Vagina (tissue), 2 donors: ENCODE measurements at regions not wholly inside any gene's neighbourhood (a gene's known extent, or its start where the extent isn't known, plus 50 kb on each side); places are given as distances from the start of the nearest gene placed in this dataset.

Source experiments
- DNase-seq, 2 donors: peaks; one replicate each; pipeline ENCODE4 v3.0.0-alpha.2; 2017; ENCODE audit errors: extremely low spot score in 2 of 2
- H3K27ac ChIP-seq: fragments of 200-600 bp; sonication (generic); one replicate; pipeline ENCODE4 v1.5.1; 2019
- H3K27me3 ChIP-seq: fragments of 200-600 bp; sonication (generic); one replicate; pipeline ENCODE4 v1.5.1; 2019
- H3K36me3 ChIP-seq, 2 donors: fragments of 200-600 bp; sonication (generic); one replicate each; pipeline ENCODE4 v1.5.1; 2017 to 2019
- H3K4me1 ChIP-seq: fragments of 200-600 bp; sonication (generic); one replicate; pipeline ENCODE4 v1.5.1; 2019
- H3K4me3 ChIP-seq, 2 donors: fragments of 200-600 bp; sonication (generic); 1 replicate in 1 of 2; 2 replicates in 1 of 2; pipeline ENCODE4 v1.5.1; 2016 to 2019
- H3K9me3 ChIP-seq: fragments of 200-600 bp; sonication (generic); one replicate; pipeline ENCODE4 v1.5.1; 2019
- POLR2A ChIP-seq, 2 donors: fragments of 450-650 bp; IDR thresholded peaks; one replicate each; pipeline ENCODE4 v1.6.1; 2017; ENCODE audit warnings: antibody characterized with exemption in 2 of 2, mild to moderate bottlenecking in 2 of 2, moderate library complexity in 2 of 2
- POLR2AphosphoS5 ChIP-seq, 2 donors: sonication (generic); formaldehyde crosslinking; IDR thresholded peaks; one replicate each; pipeline ENCODE4 v1.9.0; 2017; ENCODE audit warnings: antibody characterized with exemption in 2 of 2, mild to moderate bottlenecking in 2 of 2, low read depth in 1 of 2; ENCODE audit not compliant: insufficient read depth in 1 of 2
- intact Hi-C: fragments of 100-400 bp; cut with DNase I; formaldehyde crosslinking; loops from one replicate; pipeline ENCODE4 v1.15.1; 2023
- TF ChIP-seq, protein P1 (sequence below), 3 experiments: fragments of 450-650 bp in 2 of 3; fragments of 200-600 bp in 1 of 3; sonication (generic) in 1 of 3; IDR thresholded peaks; one replicate each; pipeline ENCODE4 v1.5.1; 2017 to 2019; ENCODE audit warnings: antibody characterized with exemption in 3 of 3, mild to moderate bottlenecking in 2 of 3, moderate library complexity in 2 of 3

DNA sequence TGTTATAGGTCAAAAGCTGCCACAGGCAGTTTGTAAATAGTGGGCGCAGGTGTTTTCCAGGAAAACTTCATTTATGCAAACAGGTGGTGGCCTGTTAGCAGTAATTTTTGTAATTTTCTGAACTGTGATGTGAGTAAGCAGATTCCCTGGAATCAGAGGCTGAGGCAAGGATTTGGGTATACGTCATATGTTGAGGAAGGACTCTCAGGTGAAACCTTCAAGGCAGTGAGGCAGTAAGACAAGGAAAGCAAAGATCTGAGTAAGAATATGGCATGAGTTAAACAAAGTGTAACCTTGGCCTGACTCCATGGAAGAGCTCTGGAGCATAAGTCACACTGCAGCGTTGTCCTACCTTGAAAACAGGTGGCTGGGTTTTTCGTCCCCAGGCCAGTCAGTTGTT is 291.1 kb upstream of the BTBD3 start:
- Histone ChIP-seq H3K4me1 (no peaks in the 10 kb centered on the region), H3K27ac (no peak overlapping the region), H3K27me3 (no peaks in the 10 kb centered on the region), H3K9me3 (no peaks in the 10 kb centered on the region), H3K36me3 (no peaks in the 10 kb centered on the region), H3K4me3 (no peak overlapping the region)
- intact Hi-C loops = no loop called here
- TF ChIP-seq POLR2A (IDR thresholded peaks at IDR 0.05) (no peak), POLR2AphosphoS5 (IDR thresholded peaks at IDR 0.05; ENCODE audit: insufficient read depth in 1 of 2, low read depth in 1 of 2) (no peak)
- TF ChIP-seq, protein P1, sequence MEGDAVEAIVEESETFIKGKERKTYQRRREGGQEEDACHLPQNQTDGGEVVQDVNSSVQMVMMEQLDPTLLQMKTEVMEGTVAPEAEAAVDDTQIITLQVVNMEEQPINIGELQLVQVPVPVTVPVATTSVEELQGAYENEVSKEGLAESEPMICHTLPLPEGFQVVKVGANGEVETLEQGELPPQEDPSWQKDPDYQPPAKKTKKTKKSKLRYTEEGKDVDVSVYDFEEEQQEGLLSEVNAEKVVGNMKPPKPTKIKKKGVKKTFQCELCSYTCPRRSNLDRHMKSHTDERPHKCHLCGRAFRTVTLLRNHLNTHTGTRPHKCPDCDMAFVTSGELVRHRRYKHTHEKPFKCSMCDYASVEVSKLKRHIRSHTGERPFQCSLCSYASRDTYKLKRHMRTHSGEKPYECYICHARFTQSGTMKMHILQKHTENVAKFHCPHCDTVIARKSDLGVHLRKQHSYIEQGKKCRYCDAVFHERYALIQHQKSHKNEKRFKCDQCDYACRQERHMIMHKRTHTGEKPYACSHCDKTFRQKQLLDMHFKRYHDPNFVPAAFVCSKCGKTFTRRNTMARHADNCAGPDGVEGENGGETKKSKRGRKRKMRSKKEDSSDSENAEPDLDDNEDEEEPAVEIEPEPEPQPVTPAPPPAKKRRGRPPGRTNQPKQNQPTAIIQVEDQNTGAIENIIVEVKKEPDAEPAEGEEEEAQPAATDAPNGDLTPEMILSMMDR (IDR thresholded peaks at IDR 0.05) = no peak
- DNase-seq = no peak

DNA sequence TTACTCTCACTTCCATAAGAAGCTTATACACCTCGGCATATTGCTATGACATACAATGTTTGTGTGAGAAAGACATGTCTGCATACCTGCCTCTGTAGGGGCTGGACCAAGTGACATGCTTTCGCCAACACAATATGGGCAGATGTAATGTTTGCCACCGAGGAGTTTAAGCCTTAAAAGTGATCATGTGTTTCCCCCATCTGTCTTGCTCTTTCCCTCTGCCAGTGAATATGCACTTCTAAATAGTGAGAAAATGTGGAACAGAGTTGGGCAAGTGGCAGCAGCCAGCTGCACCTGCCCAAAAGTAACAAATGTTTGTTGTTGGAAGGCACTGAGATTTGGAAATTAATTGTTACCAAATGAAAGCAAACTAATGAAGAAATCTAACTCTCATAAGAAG is 274.8 kb upstream of the BTBD3 start:
- Histone ChIP-seq H3K4me3 (no peak overlapping the region), H3K9me3 (no peaks in the 10 kb centered on the region), H3K36me3 (no peaks in the 10 kb centered on the region), H3K27ac (no peak overlapping the region), H3K4me1 (no peaks in the 10 kb centered on the region), H3K27me3 (no peaks in the 10 kb centered on the region)
- no peak for TF ChIP-seq POLR2A (IDR thresholded peaks at IDR 0.05)
- no peak for TF ChIP-seq POLR2AphosphoS5 (IDR thresholded peaks at IDR 0.05; ENCODE audit: insufficient read depth in 1 of 2, low read depth in 1 of 2)
- TF ChIP-seq, protein P1 (IDR thresholded peaks at IDR 0.05) = no peak
- DNase-seq = no peak
- intact Hi-C loops = no loop called here

DNA sequence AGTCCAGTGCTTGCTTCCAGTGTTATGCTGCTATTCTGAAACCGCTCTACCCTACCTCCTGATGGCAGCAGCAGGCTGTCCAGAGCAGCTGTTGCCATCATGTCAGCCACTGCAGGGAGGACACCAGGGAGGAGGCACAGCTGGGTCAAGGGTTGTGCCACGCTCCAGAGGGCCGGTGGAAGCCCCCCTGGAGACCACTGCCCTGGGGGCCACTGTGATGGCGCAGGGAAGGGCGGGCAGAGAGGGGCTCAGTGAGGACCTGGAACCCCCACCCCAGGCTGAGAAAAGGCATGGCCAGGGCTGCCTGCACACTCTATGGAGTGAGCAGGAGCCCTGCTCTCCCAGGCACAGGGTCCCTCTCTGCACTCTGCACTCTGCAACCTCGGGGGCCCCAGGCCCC is 271.3 kb upstream of the BTBD3 start:
- H3K36me3 ChIP-seq = no peaks in the 10 kb centered on the region
- DNase-seq = no peak
- no peaks in the 10 kb centered on the region for H3K4me1 ChIP-seq
- TF ChIP-seq, protein P1 (IDR thresholded peaks at IDR 0.05) = no peak
- TF ChIP-seq POLR2AphosphoS5 (IDR thresholded peaks at IDR 0.05; ENCODE audit: insufficient read depth in 1 of 2, low read depth in 1 of 2) (no peak), POLR2A (IDR thresholded peaks at IDR 0.05) (no peak)
- H3K9me3 ChIP-seq = no peaks in the 10 kb centered on the region
- H3K4me3 ChIP-seq = no peak overlapping the region
- no peaks in the 10 kb centered on the region for H3K27me3 ChIP-seq
- H3K27ac ChIP-seq = no peak overlapping the region
- intact Hi-C loops = no loop called here

DNA sequence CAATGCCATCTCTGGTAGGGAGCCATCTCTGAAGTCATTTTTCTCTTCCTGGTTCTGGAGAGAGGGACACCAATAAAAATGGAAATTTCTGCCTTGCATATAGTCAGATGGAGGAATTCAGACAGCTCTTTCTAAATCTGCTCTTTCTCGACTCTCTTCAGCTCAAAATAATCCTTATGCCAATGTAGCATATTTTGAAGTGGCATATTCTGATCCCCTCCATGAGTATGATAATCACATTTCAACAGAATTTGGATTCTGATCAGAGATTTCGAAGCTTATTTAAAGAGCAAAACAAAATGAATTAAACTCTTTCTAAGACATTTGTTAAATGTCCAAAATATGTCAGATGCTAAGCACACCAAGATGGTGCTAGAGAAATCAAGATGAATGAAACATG is 267.1 kb upstream of the BTBD3 start:
- H3K36me3 ChIP-seq = no peaks in the 10 kb centered on the region
- no peak for DNase-seq
- intact Hi-C loops = no loop called here
- TF ChIP-seq POLR2A (IDR thresholded peaks at IDR 0.05) (no peak), POLR2AphosphoS5 (IDR thresholded peaks at IDR 0.05; ENCODE audit: insufficient read depth in 1 of 2, low read depth in 1 of 2) (no peak)
- TF ChIP-seq, protein P1 (IDR thresholded peaks at IDR 0.05) = no peak
- H3K9me3 ChIP-seq = no peaks in the 10 kb centered on the region
- no peak overlapping the region for H3K4me3 ChIP-seq
- H3K4me1 ChIP-seq = no peaks in the 10 kb centered on the region
- no peaks in the 10 kb centered on the region for H3K27me3 ChIP-seq
- no peak overlapping the region for H3K27ac ChIP-seq

DNA sequence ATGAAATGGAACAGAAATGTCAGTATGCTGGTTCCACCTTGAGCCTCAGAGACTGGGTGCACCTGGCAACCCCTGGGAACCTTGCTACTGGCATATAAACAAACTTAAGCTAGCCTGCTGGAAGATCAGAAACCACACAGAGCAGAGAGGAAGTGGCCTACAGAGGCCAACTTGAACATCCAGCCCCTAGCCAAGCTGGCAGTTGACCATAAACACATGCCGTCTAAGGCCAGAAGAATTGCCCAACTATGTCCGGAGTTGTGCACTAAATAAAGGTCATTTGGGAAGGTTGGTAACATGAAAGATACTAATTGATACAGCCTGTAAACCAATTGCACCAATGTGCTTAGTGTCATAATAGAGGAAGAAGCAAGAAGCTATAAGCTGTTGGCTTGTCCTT is 266.6 kb upstream of the BTBD3 start:
- no peaks in the 10 kb centered on the region for H3K36me3 ChIP-seq
- no peak overlapping the region for H3K27ac ChIP-seq
- intact Hi-C loops = no loop called here
- H3K27me3 ChIP-seq = no peaks in the 10 kb centered on the region
- H3K4me3 ChIP-seq = no peak overlapping the region
- no peaks in the 10 kb centered on the region for H3K9me3 ChIP-seq
- no peaks in the 10 kb centered on the region for H3K4me1 ChIP-seq
- DNase-seq = no peak
- TF ChIP-seq POLR2AphosphoS5 (IDR thresholded peaks at IDR 0.05; ENCODE audit: insufficient read depth in 1 of 2, low read depth in 1 of 2) (no peak), POLR2A (IDR thresholded peaks at IDR 0.05) (no peak)
- TF ChIP-seq, protein P1 (IDR thresholded peaks at IDR 0.05) = no peak
